ENCODE measurements at regions not wholly inside any gene's neighbourhood (a gene's known extent, or its start where the extent isn't known, plus 50 kb on each side); places are given as distances from the start of the nearest gene placed in this dataset.

- peak overlapping the region in 5 of 12 donors; percentile 1 to 73 (median 21) for H3K27ac ChIP-seq
- WGBS, 4 donors = 74 to 87% (median 80%) methylated on average over 1 of the region's 1 CpG
These were observed 153.9 kb downstream of the PRELID2 start for GRCh38 chr5:145681216-145681615.

GRCh38 chr5:145680767-145681166, 154.4 kb downstream of the PRELID2 start:
- peaks cover 0 to 22% (median 4%) of the 10 kb centered on the region in 12 donors for H3K4me1 ChIP-seq
- intact Hi-C loops (cut with DNase I) = loop anchor here in 9 of 10 donors (5.0 to 10.0 kb wide), 12 partner anchors 134 to 1476 kb away; partner anchors contain the start of gene PRELID2 (in 1 of the 9)
- WGBS, 4 donors = 43 to 48% (median 45%) methylated on average over 7 of the region's 7 CpGs
- H3K27me3 ChIP-seq = no peaks in the 10 kb centered on the region
- H3K36me3 ChIP-seq = no peaks in the 10 kb centered on the region
- peak; percentile 79 to 89 (median 86) for ATAC-seq
- H3K9me3 ChIP-seq = no peaks in the 10 kb centered on the region
- no peak for TF ChIP-seq POLR2A (IDR thresholded peaks at IDR 0.05)
- no peak for TF ChIP-seq CTCF (IDR thresholded peaks at IDR 0.05)
- H3K27ac ChIP-seq = peak overlapping the region in 6 of 12 donors; percentile 1 to 73 (median 18)
- DNase-seq = peak in 3 of 5 donors; percentile 15 to 39 (median 31)
- H3K4me3 ChIP-seq = peak overlapping the region in 2 of 12 donors; percentile 22

More at GRCh38 chr5:145681216-145681615, 153.9 kb downstream of the PRELID2 start:
- DNase-seq (no peak), ATAC-seq (peak in 3 of 4 donors; percentile 10 to 24 (median 15))
- H3K4me3 ChIP-seq = peak overlapping the region in 2 of 12 donors; percentile 22
- intact Hi-C loops (cut with DNase I) = loop anchor here in 9 of 10 donors (5.0 to 10.0 kb wide), 12 partner anchors 134 to 1476 kb away; partner anchors contain the start of gene PRELID2 (in 1 of the 9)
- H3K9me3 ChIP-seq = no peaks in the 10 kb centered on the region
- peaks cover 0 to 22% (median 4%) of the 10 kb centered on the region in 12 donors for H3K4me1 ChIP-seq
- TF ChIP-seq CTCF (IDR thresholded peaks at IDR 0.05) (no peak), POLR2A (IDR thresholded peaks at IDR 0.05) (no peak)
- no peaks in the 10 kb centered on the region for H3K27me3 ChIP-seq
- no peaks in the 10 kb centered on the region for H3K36me3 ChIP-seq

GRCh38 chr5:145680169-145680568, 155.0 kb downstream of the PRELID2 start:
- Histone ChIP-seq H3K4me3 (no peak overlapping the region), H3K27ac (peak overlapping the region in 2 of 12 donors; percentile 8 to 73), H3K27me3 (no peaks in the 10 kb centered on the region), H3K9me3 (no peaks in the 10 kb centered on the region), H3K4me1 (peaks cover 0 to 22% (median 4%) of the 10 kb centered on the region in 12 donors), H3K36me3 (no peaks in the 10 kb centered on the region)
- TF ChIP-seq POLR2A (IDR thresholded peaks at IDR 0.05) (no peak), CTCF (IDR thresholded peaks at IDR 0.05) (peak in 2 of 12 donors; percentile 15 to 22)
- DNase-seq (no peak), ATAC-seq (no peak)
- intact Hi-C loops (cut with DNase I) = loop anchor here in 9 of 10 donors (5.0 to 10.0 kb wide), 12 partner anchors 135 to 1475 kb away; partner anchors contain the start of gene PRELID2 (in 1 of the 9)

GRCh38 chr5:145678255-145678654, 156.9 kb downstream of the PRELID2 start:
- no peak overlapping the region for H3K27ac ChIP-seq
- H3K4me1 ChIP-seq = peaks cover 0 to 22% (median 4%) of the 10 kb centered on the region in 12 donors
- H3K36me3 ChIP-seq = no peaks in the 10 kb centered on the region
- H3K27me3 ChIP-seq = no peaks in the 10 kb centered on the region
- TF ChIP-seq CTCF (IDR thresholded peaks at IDR 0.05) = no peak
- no peak for TF ChIP-seq POLR2A (IDR thresholded peaks at IDR 0.05)
- intact Hi-C loops (cut with DNase I) = loop anchor here in 2 of 10 donors (5.0 to 10.0 kb wide), 2 partner anchors 144 to 367 kb away; no protein-coding TSS in a partner anchor
- 87 to 95% (median 91%) methylated on average over 2 of the region's 2 CpGs for WGBS, 4 donors
- no peaks in the 10 kb centered on the region for H3K9me3 ChIP-seq
- ATAC-seq (no peak), DNase-seq (no peak)
- H3K4me3 ChIP-seq = no peak overlapping the region

All from heart left ventricle (tissue), 16 donors.